Testis (tissue), 2 donors: ENCODE measurements at regions not wholly inside any gene's neighbourhood (a gene's known extent, or its start where the extent isn't known, plus 50 kb on each side); places are given as distances from the start of the nearest gene placed in this dataset.

Experiments used
- POLR2A ChIP-seq: fragments of 450-650 bp; IDR thresholded peaks from one replicate; pipeline ENCODE4 v1.6.1; 2017; ENCODE audit warnings: antibody characterized with exemption, mild to moderate bottlenecking, moderate library complexity
- TF ChIP-seq, protein P1 (sequence below), 3 experiments: fragments of 450-650 bp in 2 of 3; fragments of 200-600 bp in 1 of 3; sonication (generic) in 1 of 3; IDR thresholded peaks; one replicate each; pipeline ENCODE4 v1.5.1; 2016 to 2019; ENCODE audit warnings: antibody characterized with exemption in 3 of 3, mild to moderate bottlenecking in 2 of 3, moderate library complexity in 1 of 3

DNA sequence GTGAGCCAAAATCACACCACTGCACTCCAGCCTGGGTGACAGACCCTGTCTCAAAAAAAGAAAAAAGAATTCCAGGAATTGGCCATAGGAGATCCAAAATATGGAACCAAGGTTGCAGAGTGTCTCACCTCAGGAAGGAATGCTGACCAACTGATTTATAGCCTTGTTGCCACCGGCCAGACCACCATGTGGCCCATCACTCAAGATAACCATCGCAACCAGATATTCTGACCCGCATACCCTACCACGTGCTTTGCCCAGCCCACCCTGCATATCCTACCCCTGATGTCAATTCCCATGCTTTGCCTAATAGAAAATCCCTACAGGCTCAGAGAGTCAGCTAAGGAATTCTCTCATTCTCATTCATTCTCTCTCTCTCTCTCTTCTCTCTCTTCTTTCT lies 95.1 kb upstream of the DOCK9 start:
- TF ChIP-seq, protein P1, sequence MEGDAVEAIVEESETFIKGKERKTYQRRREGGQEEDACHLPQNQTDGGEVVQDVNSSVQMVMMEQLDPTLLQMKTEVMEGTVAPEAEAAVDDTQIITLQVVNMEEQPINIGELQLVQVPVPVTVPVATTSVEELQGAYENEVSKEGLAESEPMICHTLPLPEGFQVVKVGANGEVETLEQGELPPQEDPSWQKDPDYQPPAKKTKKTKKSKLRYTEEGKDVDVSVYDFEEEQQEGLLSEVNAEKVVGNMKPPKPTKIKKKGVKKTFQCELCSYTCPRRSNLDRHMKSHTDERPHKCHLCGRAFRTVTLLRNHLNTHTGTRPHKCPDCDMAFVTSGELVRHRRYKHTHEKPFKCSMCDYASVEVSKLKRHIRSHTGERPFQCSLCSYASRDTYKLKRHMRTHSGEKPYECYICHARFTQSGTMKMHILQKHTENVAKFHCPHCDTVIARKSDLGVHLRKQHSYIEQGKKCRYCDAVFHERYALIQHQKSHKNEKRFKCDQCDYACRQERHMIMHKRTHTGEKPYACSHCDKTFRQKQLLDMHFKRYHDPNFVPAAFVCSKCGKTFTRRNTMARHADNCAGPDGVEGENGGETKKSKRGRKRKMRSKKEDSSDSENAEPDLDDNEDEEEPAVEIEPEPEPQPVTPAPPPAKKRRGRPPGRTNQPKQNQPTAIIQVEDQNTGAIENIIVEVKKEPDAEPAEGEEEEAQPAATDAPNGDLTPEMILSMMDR (IDR thresholded peaks at IDR 0.05) = no peak
- no peak for TF ChIP-seq POLR2A
